ENCODE measurements at regions not wholly inside any gene's neighbourhood (a gene's known extent, or its start where the extent isn't known, plus 50 kb on each side); places are given as distances from the start of the nearest gene placed in this dataset.

DNA sequence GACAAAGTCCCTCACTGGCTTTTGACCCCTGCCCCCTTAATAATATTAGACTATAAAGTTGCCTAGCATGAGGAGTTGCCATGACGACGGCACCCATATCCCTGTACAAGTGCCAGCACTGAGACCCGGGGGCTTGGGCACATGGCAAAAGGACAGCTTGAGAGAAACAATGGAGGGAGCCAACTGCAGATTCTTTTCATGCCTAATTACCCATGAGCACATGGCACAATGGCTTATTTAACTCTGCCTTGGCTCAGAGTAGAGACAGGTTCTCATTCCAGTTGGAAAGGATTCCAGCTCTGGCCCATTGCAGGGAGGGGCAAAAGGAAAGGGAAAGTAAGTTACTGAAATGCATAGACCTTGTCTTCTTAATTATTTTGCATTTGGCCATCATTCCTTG is 261.2 kb upstream of the UBASH3B start:
- no peak overlapping the region for H3K27ac Mint-ChIP-seq
- H3K36me3 Mint-ChIP-seq = no peaks in the 10 kb centered on the region
- no peak overlapping the region for H3K4me3 Mint-ChIP-seq
- CTCF ChIA-PET = no interaction called here
- no peaks in the 10 kb centered on the region for H3K9me3 Mint-ChIP-seq (ENCODE audit: low read depth)
- DNase-seq = no peak
- no peak for ATAC-seq
- H3K4me1 Mint-ChIP-seq = peaks cover 11% of the 10 kb centered on the region
- no peaks in the 10 kb centered on the region for H3K27me3 Mint-ChIP-seq

GRCh38 chr11:122393209-122393860 is 262.2 kb upstream of the UBASH3B start:
- H3K9me3 Mint-ChIP-seq (ENCODE audit: low read depth) = no peaks in the 10 kb centered on the region
- H3K4me3 Mint-ChIP-seq = no peak overlapping the region
- H3K4me1 Mint-ChIP-seq = peaks cover 4% of the 10 kb centered on the region
- H3K36me3 Mint-ChIP-seq = no peaks in the 10 kb centered on the region
- H3K27me3 Mint-ChIP-seq = no peaks in the 10 kb centered on the region
- ATAC-seq (no peak), DNase-seq (no peak)
- H3K27ac Mint-ChIP-seq = no peak overlapping the region
- CTCF ChIA-PET = no interaction called here

DNA sequence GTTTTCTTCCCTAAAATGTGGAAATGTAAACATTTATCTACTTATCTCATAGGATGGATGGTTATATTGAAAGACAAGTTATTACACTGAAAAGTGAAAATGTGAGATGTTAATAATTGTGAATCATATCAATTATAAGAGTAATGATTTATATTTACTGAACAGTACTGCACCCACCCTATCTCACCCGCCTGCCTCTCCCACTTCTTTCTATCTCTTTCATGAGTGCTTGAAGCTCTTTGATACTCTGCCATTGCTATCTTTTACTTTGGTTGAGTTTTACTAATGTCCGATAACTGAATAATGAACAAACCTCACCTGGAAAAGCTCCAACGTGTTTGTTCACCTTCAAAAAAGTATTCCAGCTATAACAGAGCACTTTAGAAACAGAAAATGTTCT is 263.0 kb upstream of the UBASH3B start:
- no peaks in the 10 kb centered on the region for H3K9me3 Mint-ChIP-seq (ENCODE audit: low read depth)
- H3K36me3 Mint-ChIP-seq = no peaks in the 10 kb centered on the region
- H3K4me3 Mint-ChIP-seq = no peak overlapping the region
- no peak for ATAC-seq
- H3K4me1 Mint-ChIP-seq = no peaks in the 10 kb centered on the region
- no peaks in the 10 kb centered on the region for H3K27me3 Mint-ChIP-seq
- no peak overlapping the region for H3K27ac Mint-ChIP-seq
- no peak for DNase-seq
- CTCF ChIA-PET = no interaction called here

GRCh38 chr11:122391049-122391448 is 264.5 kb upstream of the UBASH3B start:
- H3K4me1 Mint-ChIP-seq = no peaks in the 10 kb centered on the region
- CTCF ChIA-PET = no interaction called here
- no peaks in the 10 kb centered on the region for H3K27me3 Mint-ChIP-seq
- no peak overlapping the region for H3K27ac Mint-ChIP-seq
- no peak for ATAC-seq
- no peaks in the 10 kb centered on the region for H3K9me3 Mint-ChIP-seq (ENCODE audit: low read depth)
- H3K36me3 Mint-ChIP-seq = no peaks in the 10 kb centered on the region
- H3K4me3 Mint-ChIP-seq = no peak overlapping the region
- DNase-seq = no peak

DNA sequence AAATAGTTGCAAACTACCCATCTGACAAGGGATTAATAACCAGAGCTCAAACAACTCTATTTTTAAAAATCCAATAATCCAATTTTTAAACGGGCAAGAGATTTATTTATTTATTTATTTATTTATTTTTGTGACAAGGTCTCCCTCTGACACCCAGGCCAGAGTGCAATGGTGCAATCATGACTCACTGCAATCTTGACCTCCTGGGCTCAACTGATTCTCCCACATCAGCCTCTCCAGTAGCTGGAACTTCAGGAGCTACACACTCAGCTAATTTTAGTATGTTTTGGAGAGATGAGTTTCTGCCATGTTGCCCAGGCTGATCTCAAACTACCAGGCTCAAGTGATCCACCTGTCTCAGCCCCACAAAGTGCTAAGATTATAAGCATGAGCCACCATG is 267.2 kb upstream of the BLID start:
- CTCF ChIA-PET = no interaction called here
- Mint-ChIP-seq H3K9me3 (ENCODE audit: low read depth) (peaks cover 5% of the 10 kb centered on the region), H3K4me1 (no peaks in the 10 kb centered on the region), H3K27me3 (no peaks in the 10 kb centered on the region), H3K4me3 (no peak overlapping the region), H3K27ac (no peak overlapping the region), H3K36me3 (no peaks in the 10 kb centered on the region)
- DNase-seq = no peak
- no peak for ATAC-seq

- peak; percentile 47 for ATAC-seq
- Mint-ChIP-seq H3K36me3 (no peaks in the 10 kb centered on the region), H3K9me3 (ENCODE audit: low read depth) (peaks cover 8% of the 10 kb centered on the region), H3K4me1 (peaks cover 4% of the 10 kb centered on the region), H3K27me3 (peaks cover 5% of the 10 kb centered on the region), H3K27ac (no peak overlapping the region), H3K4me3 (no peak overlapping the region)
- peak; percentile 49 for DNase-seq
- CTCF ChIA-PET = no interaction called here
Measured at GRCh38 chr11:122375687-122376399, 259.8 kb upstream of the BLID start.

- no peaks in the 10 kb centered on the region for H3K9me3 Mint-ChIP-seq (ENCODE audit: low read depth)
- H3K27ac Mint-ChIP-seq = no peak overlapping the region
- ATAC-seq (no peak), DNase-seq (no peak)
- H3K4me1 Mint-ChIP-seq = no peaks in the 10 kb centered on the region
- H3K4me3 Mint-ChIP-seq = no peak overlapping the region
- H3K36me3 Mint-ChIP-seq = no peaks in the 10 kb centered on the region
- CTCF ChIA-PET = no interaction called here
- H3K27me3 Mint-ChIP-seq = no peaks in the 10 kb centered on the region
Measured at GRCh38 chr11:122368796-122369195, 252.8 kb upstream of the BLID start.

DNA sequence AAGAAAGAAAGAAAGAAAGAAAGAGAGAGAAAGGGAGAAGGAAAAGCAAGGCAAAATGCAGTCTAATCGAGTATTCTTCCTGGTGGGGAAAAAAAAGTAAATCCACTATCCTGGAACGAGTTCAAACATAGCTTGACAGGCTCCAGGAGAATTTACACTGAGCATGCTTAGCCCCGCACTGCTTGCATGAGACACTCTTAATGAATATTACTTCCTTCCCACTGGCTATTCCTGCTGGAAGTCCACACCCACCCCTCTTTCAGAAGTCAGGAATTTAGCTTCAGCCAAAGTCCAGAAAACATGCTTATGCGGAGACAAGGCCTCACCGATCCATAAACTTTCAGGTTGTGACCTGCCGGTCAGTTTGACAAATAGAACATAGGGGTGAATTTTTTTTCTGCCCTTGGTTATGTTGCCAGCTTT is 251.8 kb upstream of the BLID start:
- ATAC-seq = no peak
- no peaks in the 10 kb centered on the region for H3K27me3 Mint-ChIP-seq
- no peaks in the 10 kb centered on the region for H3K4me1 Mint-ChIP-seq
- no peak overlapping the region for H3K27ac Mint-ChIP-seq
- H3K9me3 Mint-ChIP-seq (ENCODE audit: low read depth) = no peaks in the 10 kb centered on the region
- CTCF ChIA-PET = no interaction called here
- no peak for DNase-seq
- H3K4me3 Mint-ChIP-seq = no peak overlapping the region
- H3K36me3 Mint-ChIP-seq = no peaks in the 10 kb centered on the region

DNA sequence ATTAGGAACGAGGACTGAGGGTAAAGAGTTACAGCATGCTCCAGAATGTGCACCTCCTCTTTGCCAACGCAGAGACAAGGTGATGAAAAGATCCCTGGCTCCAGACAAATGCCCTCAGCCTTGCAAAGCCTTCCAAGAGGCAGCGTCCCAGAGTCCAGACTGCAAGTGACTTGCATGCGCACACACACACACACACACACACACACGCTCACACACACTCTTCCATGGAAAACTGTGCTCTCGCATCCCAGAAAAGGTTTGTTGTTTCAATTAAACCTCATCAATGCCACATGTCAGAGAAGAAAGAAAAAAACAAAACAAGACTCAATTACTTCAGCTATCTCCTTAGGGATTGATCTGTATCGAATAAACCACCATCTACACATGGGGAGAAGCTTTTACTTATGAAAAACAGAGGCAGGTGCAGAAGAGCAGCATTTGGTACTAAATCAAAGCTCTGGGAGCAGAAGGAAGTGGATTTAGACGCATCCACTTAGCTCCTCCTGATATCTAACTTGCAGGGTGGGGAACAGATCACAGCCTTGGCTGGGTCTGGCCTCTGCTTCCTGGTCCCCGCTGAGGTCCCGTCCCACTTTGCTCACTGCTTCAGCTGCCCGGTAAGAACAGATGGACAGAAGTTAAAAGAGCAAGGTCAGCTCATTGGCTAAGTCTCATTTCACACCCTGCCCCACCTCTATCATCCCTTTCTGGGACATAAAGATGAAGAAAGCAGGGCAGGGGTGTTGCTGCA is 249.8 kb upstream of the BLID start:
- CTCF ChIA-PET = no interaction called here
- no peaks in the 10 kb centered on the region for H3K36me3 Mint-ChIP-seq
- ATAC-seq = no peak
- H3K27ac Mint-ChIP-seq = no peak overlapping the region
- DNase-seq = no peak
- H3K4me1 Mint-ChIP-seq = no peaks in the 10 kb centered on the region
- H3K4me3 Mint-ChIP-seq = no peak overlapping the region
- H3K9me3 Mint-ChIP-seq (ENCODE audit: low read depth) = no peaks in the 10 kb centered on the region
- H3K27me3 Mint-ChIP-seq = no peaks in the 10 kb centered on the region

DNA sequence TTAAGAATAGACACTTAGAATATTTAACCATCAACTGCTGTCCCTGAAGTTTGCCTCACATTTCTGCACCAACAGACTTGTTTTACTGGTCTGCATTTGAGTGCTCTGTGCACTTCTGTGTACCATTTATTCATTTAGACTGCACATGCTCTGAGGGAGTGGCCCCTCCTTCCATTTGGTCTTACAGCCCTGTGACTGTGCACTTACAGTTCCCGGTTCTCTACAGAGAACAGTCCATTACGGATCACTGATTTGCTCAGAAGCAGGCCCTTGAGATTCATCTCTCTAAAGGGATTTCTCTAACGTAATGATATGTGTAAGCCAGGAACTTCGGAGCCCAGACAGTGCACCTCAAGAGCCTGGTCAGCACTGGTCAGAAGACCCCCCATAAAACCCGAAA is 247.3 kb upstream of the BLID start:
- ATAC-seq (no peak), DNase-seq (no peak)
- Mint-ChIP-seq H3K9me3 (ENCODE audit: low read depth) (no peaks in the 10 kb centered on the region), H3K27ac (no peak overlapping the region), H3K4me3 (no peak overlapping the region), H3K4me1 (no peaks in the 10 kb centered on the region), H3K27me3 (no peaks in the 10 kb centered on the region), H3K36me3 (no peaks in the 10 kb centered on the region)
- CTCF ChIA-PET = no interaction called here

DNA sequence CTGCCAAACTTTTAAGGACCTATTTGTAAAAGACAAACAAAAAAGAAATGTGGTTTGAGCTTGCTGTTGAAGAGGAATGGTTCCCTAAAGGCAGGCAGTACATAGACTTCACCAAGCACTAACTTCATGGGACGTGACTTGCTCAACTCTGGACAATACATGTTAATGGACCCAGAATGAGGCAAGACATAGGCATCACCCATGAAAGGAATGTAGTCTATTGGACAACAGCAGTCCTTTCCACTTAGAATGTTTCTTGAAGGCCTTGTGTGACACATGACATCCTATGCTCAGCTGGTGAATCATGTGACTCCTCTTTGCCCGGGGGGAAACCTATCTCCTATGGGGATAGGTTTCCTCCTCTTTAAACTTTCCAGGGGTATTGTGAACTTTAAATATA is 246.4 kb upstream of the BLID start:
- Mint-ChIP-seq H3K4me3 (no peak overlapping the region), H3K9me3 (ENCODE audit: low read depth) (no peaks in the 10 kb centered on the region), H3K27ac (no peak overlapping the region), H3K27me3 (no peaks in the 10 kb centered on the region), H3K4me1 (no peaks in the 10 kb centered on the region), H3K36me3 (no peaks in the 10 kb centered on the region)
- no peak for DNase-seq
- no peak for ATAC-seq
- CTCF ChIA-PET = no interaction called here

GRCh38 chr11:122360875-122361274 is 244.9 kb upstream of the BLID start:
- DNase-seq = no peak

DNA sequence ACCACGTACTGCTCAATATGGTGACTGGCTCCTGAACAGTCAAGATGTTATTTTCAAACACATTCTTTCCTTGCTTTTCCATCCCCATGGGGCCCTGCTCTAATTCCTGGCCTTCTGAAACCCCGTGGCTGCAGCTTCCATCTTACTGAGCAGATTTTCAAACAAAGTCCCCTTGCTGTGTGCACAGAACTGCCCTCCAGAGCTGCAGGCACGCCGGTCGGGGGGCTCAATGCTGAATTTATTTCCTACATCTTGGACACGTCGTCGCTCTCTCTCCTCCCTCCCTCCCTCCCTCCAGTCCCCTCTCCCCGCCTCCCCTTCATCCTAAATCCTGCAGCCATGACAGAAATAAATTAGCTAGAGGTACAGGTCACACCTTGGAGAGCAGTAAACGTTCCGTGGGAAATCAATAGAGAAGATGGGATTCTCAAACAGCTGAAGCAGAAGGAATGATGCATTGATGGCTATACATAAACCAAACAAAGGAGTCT is 243.1 kb upstream of the BLID start:
- CTCF ChIA-PET = no interaction called here
- H3K27ac Mint-ChIP-seq = no peak overlapping the region
- no peak for DNase-seq
- no peak for ATAC-seq
- no peaks in the 10 kb centered on the region for H3K36me3 Mint-ChIP-seq
- peaks cover 3% of the 10 kb centered on the region for H3K9me3 Mint-ChIP-seq (ENCODE audit: low read depth)
- no peaks in the 10 kb centered on the region for H3K27me3 Mint-ChIP-seq
- H3K4me1 Mint-ChIP-seq = no peaks in the 10 kb centered on the region
- H3K4me3 Mint-ChIP-seq = no peak overlapping the region

More at GRCh38 chr11:122360875-122361274, 244.9 kb upstream of the BLID start:
- ATAC-seq = no peak
- no peaks in the 10 kb centered on the region for H3K27me3 Mint-ChIP-seq
- CTCF ChIA-PET = no interaction called here
- no peaks in the 10 kb centered on the region for H3K36me3 Mint-ChIP-seq
- H3K27ac Mint-ChIP-seq = no peak overlapping the region
- H3K4me3 Mint-ChIP-seq = no peak overlapping the region
- no peaks in the 10 kb centered on the region for H3K4me1 Mint-ChIP-seq
- H3K9me3 Mint-ChIP-seq (ENCODE audit: low read depth) = no peaks in the 10 kb centered on the region

DNA sequence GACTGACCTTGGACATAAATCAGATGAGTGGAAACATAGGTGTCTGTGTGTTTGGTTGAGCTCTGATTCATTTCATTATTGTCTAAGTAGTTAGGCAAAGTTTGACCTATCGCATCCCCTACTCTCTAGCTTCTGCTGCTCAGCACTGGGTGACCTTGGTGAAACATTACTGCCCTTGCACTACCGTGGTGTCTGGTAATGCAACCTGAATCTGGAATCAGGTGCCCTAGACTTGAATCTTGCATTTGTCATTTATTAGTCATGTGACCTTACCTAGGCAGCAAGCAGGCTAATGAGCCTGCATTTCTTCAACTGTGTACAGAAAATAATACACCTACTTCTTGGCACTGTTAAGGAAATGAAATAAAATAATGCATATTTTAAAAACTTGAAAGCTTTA is 242.3 kb upstream of the BLID start:
- Mint-ChIP-seq H3K27ac (no peak overlapping the region), H3K27me3 (no peaks in the 10 kb centered on the region), H3K36me3 (no peaks in the 10 kb centered on the region), H3K4me3 (no peak overlapping the region), H3K4me1 (no peaks in the 10 kb centered on the region), H3K9me3 (ENCODE audit: low read depth) (peaks cover 3% of the 10 kb centered on the region)
- CTCF ChIA-PET = no interaction called here
- no peak for ATAC-seq
- DNase-seq = no peak

Measured in activated CD8-positive, alpha-beta memory T cell treated with anti-CD3 and anti-CD28 coated beads, Interleukin-2, amount 10 ng/mL, durations not matched to agents 7 days and 5 days (primary cell).